ENCODE measurements at regions not wholly inside any gene's neighbourhood (a gene's known extent, or its start where the extent isn't known, plus 50 kb on each side); places are given as distances from the start of the nearest gene placed in this dataset.

- Histone ChIP-seq H3K4me1 (ENCODE audit: low read depth, poor library complexity, severe bottlenecking) (no peaks in the 10 kb centered on the region), H3K9ac (no peak overlapping the region), H3K27me3 (ENCODE audit: insufficient read depth, low read depth) (no peaks in the 10 kb centered on the region), H3K79me2 (ENCODE audit: insufficient read depth, low read depth) (no peaks in the 10 kb centered on the region), H3K27ac (no peak overlapping the region), H3K4me2 (no peak overlapping the region), H2AFZ (ENCODE audit: low read depth) (no peak overlapping the region), H4K20me1 (ENCODE audit: insufficient read depth) (no peaks in the 10 kb centered on the region), H3K4me3 (IDR thresholded peaks at IDR 0.05; ENCODE audit: insufficient read depth, low read depth, low read length) (no peak overlapping the region), H3K36me3 (ENCODE audit: insufficient read depth) (no peaks in the 10 kb centered on the region)
- TF ChIP-seq, protein P1, sequence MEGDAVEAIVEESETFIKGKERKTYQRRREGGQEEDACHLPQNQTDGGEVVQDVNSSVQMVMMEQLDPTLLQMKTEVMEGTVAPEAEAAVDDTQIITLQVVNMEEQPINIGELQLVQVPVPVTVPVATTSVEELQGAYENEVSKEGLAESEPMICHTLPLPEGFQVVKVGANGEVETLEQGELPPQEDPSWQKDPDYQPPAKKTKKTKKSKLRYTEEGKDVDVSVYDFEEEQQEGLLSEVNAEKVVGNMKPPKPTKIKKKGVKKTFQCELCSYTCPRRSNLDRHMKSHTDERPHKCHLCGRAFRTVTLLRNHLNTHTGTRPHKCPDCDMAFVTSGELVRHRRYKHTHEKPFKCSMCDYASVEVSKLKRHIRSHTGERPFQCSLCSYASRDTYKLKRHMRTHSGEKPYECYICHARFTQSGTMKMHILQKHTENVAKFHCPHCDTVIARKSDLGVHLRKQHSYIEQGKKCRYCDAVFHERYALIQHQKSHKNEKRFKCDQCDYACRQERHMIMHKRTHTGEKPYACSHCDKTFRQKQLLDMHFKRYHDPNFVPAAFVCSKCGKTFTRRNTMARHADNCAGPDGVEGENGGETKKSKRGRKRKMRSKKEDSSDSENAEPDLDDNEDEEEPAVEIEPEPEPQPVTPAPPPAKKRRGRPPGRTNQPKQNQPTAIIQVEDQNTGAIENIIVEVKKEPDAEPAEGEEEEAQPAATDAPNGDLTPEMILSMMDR (conservative IDR thresholded peaks at IDR 0.05; ENCODE audit: low read depth, low read length) = no peak
Observed at GRCh38 chr4:26171941-26172340, 148.9 kb upstream of the RBPJ start.

GRCh38 chr4:26173619-26174018, 147.2 kb upstream of the RBPJ start:
- Histone ChIP-seq H2AFZ (ENCODE audit: low read depth) (no peak overlapping the region), H3K4me2 (no peak overlapping the region), H3K4me1 (ENCODE audit: low read depth, poor library complexity, severe bottlenecking) (no peaks in the 10 kb centered on the region), H3K79me2 (ENCODE audit: insufficient read depth, low read depth) (no peaks in the 10 kb centered on the region), H3K36me3 (ENCODE audit: insufficient read depth) (no peaks in the 10 kb centered on the region), H4K20me1 (ENCODE audit: insufficient read depth) (no peaks in the 10 kb centered on the region), H3K27me3 (ENCODE audit: insufficient read depth, low read depth) (no peaks in the 10 kb centered on the region), H3K4me3 (IDR thresholded peaks at IDR 0.05; ENCODE audit: insufficient read depth, low read depth, low read length) (no peak overlapping the region), H3K27ac (no peak overlapping the region), H3K9ac (no peak overlapping the region)
- TF ChIP-seq, protein P1 (conservative IDR thresholded peaks at IDR 0.05; ENCODE audit: low read depth, low read length) = no peak

DNA sequence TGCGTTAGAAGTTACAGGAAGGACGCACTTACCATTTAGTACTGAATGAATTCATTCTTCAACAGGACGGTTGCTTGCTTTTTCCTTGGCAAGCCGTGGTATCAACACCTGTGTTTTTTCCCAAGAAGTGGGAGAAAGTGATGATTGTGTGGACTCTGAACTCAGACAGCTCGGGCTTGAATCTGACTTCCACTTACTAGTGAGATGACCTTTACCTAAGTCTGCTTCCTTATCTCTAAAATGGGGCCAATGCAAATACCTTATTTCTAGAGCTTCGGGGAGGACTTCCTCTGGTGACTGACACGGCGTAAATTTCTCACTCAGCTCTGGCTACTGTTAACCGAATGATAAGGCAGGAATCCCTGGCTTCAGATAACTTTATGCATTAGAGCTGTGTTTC, 146.8 kb upstream of the RBPJ start:
- H3K9ac ChIP-seq = no peak overlapping the region

GRCh38 chr4:26175006-26175786, 145.6 kb upstream of the RBPJ start:
- no peaks in the 10 kb centered on the region for H3K79me2 ChIP-seq (ENCODE audit: insufficient read depth, low read depth)
- H3K4me1 ChIP-seq (ENCODE audit: low read depth, poor library complexity, severe bottlenecking) = no peaks in the 10 kb centered on the region
- no peak overlapping the region for H3K4me3 ChIP-seq (IDR thresholded peaks at IDR 0.05; ENCODE audit: insufficient read depth, low read depth, low read length)
- no peaks in the 10 kb centered on the region for H3K27me3 ChIP-seq (ENCODE audit: insufficient read depth, low read depth)
- no peak overlapping the region for H3K27ac ChIP-seq
- no peaks in the 10 kb centered on the region for H3K36me3 ChIP-seq (ENCODE audit: insufficient read depth)
- no peak overlapping the region for H3K4me2 ChIP-seq
- TF ChIP-seq, protein P1 (conservative IDR thresholded peaks at IDR 0.05; ENCODE audit: low read depth, low read length) = no peak
- no peak overlapping the region for H2AFZ ChIP-seq (ENCODE audit: low read depth)
- H3K9ac ChIP-seq = no peak overlapping the region
- H4K20me1 ChIP-seq (ENCODE audit: insufficient read depth) = no peaks in the 10 kb centered on the region

More for the DNA sequence above, 146.8 kb upstream of the RBPJ start:
- H3K4me2 ChIP-seq = no peak overlapping the region
- TF ChIP-seq, protein P1 (conservative IDR thresholded peaks at IDR 0.05; ENCODE audit: low read depth, low read length) = no peak
- no peaks in the 10 kb centered on the region for H3K27me3 ChIP-seq (ENCODE audit: insufficient read depth, low read depth)
- no peak overlapping the region for H3K27ac ChIP-seq
- no peaks in the 10 kb centered on the region for H4K20me1 ChIP-seq (ENCODE audit: insufficient read depth)
- no peak overlapping the region for H2AFZ ChIP-seq (ENCODE audit: low read depth)
- H3K4me1 ChIP-seq (ENCODE audit: low read depth, poor library complexity, severe bottlenecking) = no peaks in the 10 kb centered on the region
- no peaks in the 10 kb centered on the region for H3K79me2 ChIP-seq (ENCODE audit: insufficient read depth, low read depth)
- no peak overlapping the region for H3K4me3 ChIP-seq (IDR thresholded peaks at IDR 0.05; ENCODE audit: insufficient read depth, low read depth, low read length)
- no peaks in the 10 kb centered on the region for H3K36me3 ChIP-seq (ENCODE audit: insufficient read depth)

Data from KMS-11 (cell line).